Body of pancreas (tissue), 4 donors: ENCODE measurements at regions not wholly inside any gene's neighbourhood (a gene's known extent, or its start where the extent isn't known, plus 50 kb on each side); places are given as distances from the start of the nearest gene placed in this dataset.

ENCODE experiments used
- ATAC-seq: fragments of 150-250 bp; one replicate; pipeline ENCODE4 v1.9.1; 2016
- DNase-seq, 4 donors: peaks; one replicate each; pipeline ENCODE4 v3.0.0-alpha.2; 2019
- H3K27ac ChIP-seq, 4 donors: fragments of 200-600 bp; sonication (generic); 1 replicate in 3 of 4; 2 replicates in 1 of 4; pipeline versions ENCODE4 v1.5.1 to v1.6.1; 2016 to 2019; ENCODE audit warnings: mild to moderate bottlenecking in 1 of 4, mixed read lengths in 1 of 4, moderate library complexity in 1 of 4
- H3K27me3 ChIP-seq, 2 donors: fragments of 200-600 bp; sonication (generic); one replicate each; pipeline ENCODE4 v1.6.0; 2016; ENCODE audit warnings: mild to moderate bottlenecking in 1 of 2
- H3K36me3 ChIP-seq, 2 donors: fragments of 200-600 bp; sonication (generic); replicated peaks in 1 of 2; 2 replicates each; pipeline ENCODE4 v1.5.1; 2016; ENCODE audit warnings: low read depth in 2 of 2; ENCODE audit not compliant: insufficient read depth in 1 of 2
- H3K4me1 ChIP-seq: fragments of 200-600 bp; sonication (generic); one replicate; pipeline ENCODE4 v1.6.0; 2016
- H3K4me3 ChIP-seq, 2 donors: fragments of 200-600 bp; sonication (generic); 1 replicate in 1 of 2; 2 replicates in 1 of 2; pipeline ENCODE4 v1.5.1; 2016 to 2019
- H3K9me3 ChIP-seq, 3 donors: fragments of 200-600 bp; sonication (generic); 1 replicate in 2 of 3; 2 replicates in 1 of 3; pipeline ENCODE4 v1.5.1; 2016
- POLR2A ChIP-seq, 3 donors: fragments of 450-650 bp; IDR thresholded peaks; one replicate each; pipeline ENCODE4 v1.6.1; 2016; ENCODE audit warnings: antibody characterized with exemption in 3 of 3, mild to moderate bottlenecking in 2 of 3
- WGBS, 2 donors: methylation state at CpG; one replicate each; pipeline ENCODE4 v1.1.5; 2017; 5-methylcytosine and 5-hydroxymethylcytosine counted together
- intact Hi-C: fragments of 100-400 bp; cut with DNase I; formaldehyde crosslinking; loops from one replicate; pipeline ENCODE4 v1.15.1; 2023
- TF ChIP-seq, protein P1 (sequence below), 7 experiments: fragments of 450-650 bp in 4 of 7; fragments of 200-600 bp in 3 of 7; sonication (generic) in 3 of 7; IDR thresholded peaks; one replicate each; pipeline ENCODE4 v1.5.1; 2016 to 2019; ENCODE audit warnings: antibody characterized with exemption in 7 of 7

DNA sequence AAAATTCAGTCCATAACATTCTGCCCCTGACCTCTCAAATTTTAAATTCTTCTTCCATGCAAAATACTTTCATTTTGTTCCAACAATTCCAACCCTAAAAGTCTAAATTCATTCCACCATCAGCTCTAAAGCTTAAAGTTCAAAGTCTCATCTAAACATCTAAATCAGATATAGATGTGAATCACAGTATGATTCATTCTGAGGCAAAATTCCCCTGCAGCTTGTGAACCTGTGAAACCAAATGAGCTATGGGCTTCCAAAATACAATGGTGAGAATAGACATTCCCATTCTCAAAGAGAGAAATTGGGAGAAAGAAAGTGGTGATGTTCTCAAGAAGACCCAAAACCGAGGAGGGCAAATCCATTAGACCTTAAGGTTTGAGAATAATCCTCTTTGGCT, 309.8 kb downstream of the HIVEP2 start:
- 83 to 96% methylated on average over 1 of the region's 1 CpG for WGBS, 2 donors
- no peaks in the 10 kb centered on the region for H3K9me3 ChIP-seq
- TF ChIP-seq, protein P1, sequence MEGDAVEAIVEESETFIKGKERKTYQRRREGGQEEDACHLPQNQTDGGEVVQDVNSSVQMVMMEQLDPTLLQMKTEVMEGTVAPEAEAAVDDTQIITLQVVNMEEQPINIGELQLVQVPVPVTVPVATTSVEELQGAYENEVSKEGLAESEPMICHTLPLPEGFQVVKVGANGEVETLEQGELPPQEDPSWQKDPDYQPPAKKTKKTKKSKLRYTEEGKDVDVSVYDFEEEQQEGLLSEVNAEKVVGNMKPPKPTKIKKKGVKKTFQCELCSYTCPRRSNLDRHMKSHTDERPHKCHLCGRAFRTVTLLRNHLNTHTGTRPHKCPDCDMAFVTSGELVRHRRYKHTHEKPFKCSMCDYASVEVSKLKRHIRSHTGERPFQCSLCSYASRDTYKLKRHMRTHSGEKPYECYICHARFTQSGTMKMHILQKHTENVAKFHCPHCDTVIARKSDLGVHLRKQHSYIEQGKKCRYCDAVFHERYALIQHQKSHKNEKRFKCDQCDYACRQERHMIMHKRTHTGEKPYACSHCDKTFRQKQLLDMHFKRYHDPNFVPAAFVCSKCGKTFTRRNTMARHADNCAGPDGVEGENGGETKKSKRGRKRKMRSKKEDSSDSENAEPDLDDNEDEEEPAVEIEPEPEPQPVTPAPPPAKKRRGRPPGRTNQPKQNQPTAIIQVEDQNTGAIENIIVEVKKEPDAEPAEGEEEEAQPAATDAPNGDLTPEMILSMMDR (IDR thresholded peaks at IDR 0.05) = no peak
- TF ChIP-seq POLR2A (IDR thresholded peaks at IDR 0.05) = no peak
- no peak for DNase-seq
- intact Hi-C loops = no loop called here
- no peak for ATAC-seq
- no peaks in the 10 kb centered on the region for H3K4me1 ChIP-seq
- no peak overlapping the region for H3K27ac ChIP-seq
- H3K27me3 ChIP-seq = no peaks in the 10 kb centered on the region
- no peak overlapping the region for H3K4me3 ChIP-seq
- H3K36me3 ChIP-seq = no peaks in the 10 kb centered on the region

DNA sequence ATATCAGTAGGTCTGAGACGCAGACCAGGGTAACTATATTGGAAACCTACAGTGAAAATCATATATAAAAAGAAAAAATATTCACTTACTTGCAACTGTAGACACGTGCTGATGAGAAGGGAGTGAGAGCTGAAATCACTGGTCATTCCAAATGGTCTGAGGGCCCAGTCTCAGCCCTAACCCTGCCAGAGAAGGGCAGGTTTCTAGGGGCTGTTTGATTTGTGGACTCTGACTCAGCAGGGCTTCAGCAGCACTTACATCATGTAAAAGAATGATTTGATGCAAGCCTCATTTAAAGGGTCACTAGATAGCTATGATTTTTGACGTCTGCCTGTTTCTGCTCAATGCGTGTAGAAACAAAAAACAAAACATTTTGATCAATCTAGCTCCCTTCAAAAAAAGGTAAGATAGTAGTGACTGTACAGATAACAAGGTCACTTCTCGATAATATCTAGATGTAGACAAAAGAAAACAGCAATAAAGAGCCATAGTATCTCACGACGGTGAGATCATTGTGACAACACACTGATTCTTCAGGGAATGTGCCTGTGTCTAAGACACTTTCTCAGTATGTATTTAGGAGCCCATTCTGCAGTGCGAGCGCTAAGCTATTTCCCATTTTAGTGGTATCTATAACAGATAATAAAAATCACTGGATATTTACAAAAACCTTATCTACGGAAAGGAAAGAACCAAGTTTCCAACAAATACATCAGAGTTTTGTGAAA, 307.2 kb downstream of the HIVEP2 start:
- ATAC-seq = no peak
- Histone ChIP-seq H3K36me3 (no peaks in the 10 kb centered on the region), H3K9me3 (no peaks in the 10 kb centered on the region), H3K27me3 (no peaks in the 10 kb centered on the region), H3K4me1 (no peaks in the 10 kb centered on the region), H3K27ac (no peak overlapping the region), H3K4me3 (no peak overlapping the region)
- no peak for TF ChIP-seq POLR2A (IDR thresholded peaks at IDR 0.05)
- TF ChIP-seq, protein P1 (IDR thresholded peaks at IDR 0.05) = no peak
- no peak for DNase-seq
- 63 to 71% methylated on average over 10 of the region's 10 CpGs for WGBS, 2 donors
- intact Hi-C loops = no loop called here

DNA sequence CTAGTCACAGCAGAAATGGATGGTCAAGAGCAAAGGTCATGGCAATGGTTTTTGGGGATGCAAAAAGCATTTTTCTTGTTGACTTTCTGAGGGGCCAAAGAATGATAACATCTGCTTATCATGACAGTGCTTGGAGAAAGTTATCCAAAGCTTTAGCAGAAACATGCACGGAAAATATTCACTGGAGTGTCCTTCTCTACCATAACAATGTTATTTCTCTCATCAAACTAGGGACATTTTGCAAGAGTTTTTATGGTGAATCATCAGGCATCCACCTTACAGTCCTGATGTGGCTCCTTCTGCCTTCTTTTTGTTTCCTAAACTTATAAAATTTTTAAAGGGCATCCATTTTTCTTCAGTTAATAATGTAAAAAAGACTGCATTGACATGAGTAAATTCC, 302.3 kb downstream of the HIVEP2 start:
- TF ChIP-seq, protein P1 (IDR thresholded peaks at IDR 0.05) = no peak
- TF ChIP-seq POLR2A (IDR thresholded peaks at IDR 0.05) = no peak
- H3K4me1 ChIP-seq = peaks cover under 1% of the 10 kb centered on the region
- DNase-seq (no peak), ATAC-seq (no peak)
- no peak overlapping the region for H3K27ac ChIP-seq
- no peaks in the 10 kb centered on the region for H3K27me3 ChIP-seq
- WGBS, 2 donors = 96% methylated on average over 1 of the region's 1 CpG
- H3K36me3 ChIP-seq = no peaks in the 10 kb centered on the region
- no peaks in the 10 kb centered on the region for H3K9me3 ChIP-seq
- H3K4me3 ChIP-seq = no peak overlapping the region
- intact Hi-C loops = no loop called here

DNA sequence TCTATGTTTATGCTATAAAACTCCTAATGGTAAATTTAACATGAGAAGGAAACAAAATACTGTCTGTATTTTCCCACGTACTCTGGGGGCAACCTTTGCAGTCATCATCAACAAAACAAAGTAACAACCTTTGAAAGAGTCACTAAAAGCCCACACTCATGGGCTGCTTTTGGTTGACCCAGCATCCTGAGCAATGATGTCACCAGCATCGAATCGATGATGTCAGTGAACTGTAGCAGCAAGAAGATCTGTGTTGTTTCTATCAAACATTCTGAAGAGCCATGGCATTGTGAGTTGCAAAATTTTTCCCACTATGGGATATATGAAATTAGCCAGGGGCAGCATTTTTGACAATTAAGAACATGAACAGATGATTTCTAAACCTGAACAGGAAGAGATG, 300.1 kb downstream of the HIVEP2 start:
- Histone ChIP-seq H3K4me3 (no peak overlapping the region), H3K27ac (no peak overlapping the region), H3K27me3 (no peaks in the 10 kb centered on the region), H3K36me3 (no peaks in the 10 kb centered on the region), H3K4me1 (peaks cover 5% of the 10 kb centered on the region), H3K9me3 (no peaks in the 10 kb centered on the region)
- ATAC-seq = no peak
- TF ChIP-seq, protein P1 (IDR thresholded peaks at IDR 0.05) = no peak
- TF ChIP-seq POLR2A (IDR thresholded peaks at IDR 0.05) = no peak
- DNase-seq = no peak
- WGBS, 2 donors = 78 to 84% methylated on average over 3 of the region's 3 CpGs
- intact Hi-C loops = no loop called here

DNA sequence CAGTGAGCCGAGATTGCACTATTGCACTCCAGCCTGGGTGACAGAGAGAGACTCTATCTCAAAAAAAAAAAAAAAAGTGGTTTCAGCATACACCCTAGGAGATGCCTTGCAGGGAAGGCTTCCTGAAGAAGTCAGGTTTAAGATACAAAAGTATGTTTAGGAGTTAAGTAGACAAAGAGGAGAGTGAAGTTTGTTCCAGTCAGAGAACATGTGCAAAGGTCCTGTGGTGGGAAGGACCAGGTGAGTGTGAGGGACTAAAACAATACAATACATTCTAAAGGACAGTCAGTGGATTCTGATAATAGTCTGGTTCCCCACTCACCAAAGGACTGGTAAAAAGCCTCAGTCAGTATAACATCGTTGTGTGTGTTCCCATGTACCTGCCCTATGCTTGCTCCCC, 299.3 kb downstream of the HIVEP2 start:
- 76 to 81% methylated on average over 2 of the region's 2 CpGs for WGBS, 2 donors
- no peaks in the 10 kb centered on the region for H3K9me3 ChIP-seq
- no peak overlapping the region for H3K27ac ChIP-seq
- ATAC-seq (no peak), DNase-seq (no peak)
- no peak overlapping the region for H3K4me3 ChIP-seq
- TF ChIP-seq, protein P1 (IDR thresholded peaks at IDR 0.05) = no peak
- no peak for TF ChIP-seq POLR2A (IDR thresholded peaks at IDR 0.05)
- H3K36me3 ChIP-seq = no peaks in the 10 kb centered on the region
- peaks cover 5% of the 10 kb centered on the region for H3K4me1 ChIP-seq
- intact Hi-C loops = no loop called here
- no peaks in the 10 kb centered on the region for H3K27me3 ChIP-seq
